Hepatocyte (in vitro differentiated cells): ENCODE measurements at regions not wholly inside any gene's neighbourhood (a gene's known extent, or its start where the extent isn't known, plus 50 kb on each side); places are given as distances from the start of the nearest gene placed in this dataset.

Source experiments
- CTCF ChIP-seq: fragments of 200-600 bp; sonication (generic); IDR thresholded peaks from 2 replicates; pipeline ENCODE4 v1.5.1; 2016; ENCODE audit warnings: antibody characterized with exemption, mild to moderate bottlenecking; ENCODE audit not compliant: poor library complexity
- EZH2 ChIP-seq: fragments of 200-600 bp; sonication (generic); IDR thresholded peaks from 2 replicates; pipeline ENCODE4 v1.6.1; 2016; ENCODE audit warnings: antibody characterized with exemption, mild to moderate bottlenecking, borderline replicate concordance
- EZH2phosphoT487 ChIP-seq: fragments of 200-600 bp; sonication (generic); IDR thresholded peaks from one replicate; pipeline ENCODE4 v1.6.1; 2018; ENCODE audit warnings: antibody characterized with exemption, mild to moderate bottlenecking, low read depth, moderate library complexity; ENCODE audit not compliant: unreplicated experiment, severe bottlenecking

- TF ChIP-seq CTCF, result no peak
- TF ChIP-seq EZH2, result no peak
- no peak for TF ChIP-seq EZH2phosphoT487
These were observed 358.4 kb downstream of the CDH26 start for GRCh38 chr20:60316476-60317158.
